NCI-H1417 (cell line): ENCODE measurements at regions not wholly inside any gene's neighbourhood (a gene's known extent, or its start where the extent isn't known, plus 50 kb on each side); places are given as distances from the start of the nearest gene placed in this dataset.
"Not testable (repeated sequence)": the region's sequence is repeated elsewhere in the genome, so short reads cannot be mapped to it uniquely, and the experiment has no call there.

ENCODE experiments used
- DNase-seq, 3 experiments: peaks; one replicate each; lab custom pipeline; 2025; lab: John Stamatoyannopoulos, UW

- not testable (repeated sequence) for DNase-seq
Observed at GRCh38 chr6:93833326-93833725, 414.0 kb upstream of the EPHA7 start.

- DNase-seq = not testable (repeated sequence)
Observed at GRCh38 chr6:93829757-93830156, 410.4 kb upstream of the EPHA7 start.

GRCh38 chr6:93829009-93829408 lies 409.6 kb upstream of the EPHA7 start:
- DNase-seq = no peak

DNA sequence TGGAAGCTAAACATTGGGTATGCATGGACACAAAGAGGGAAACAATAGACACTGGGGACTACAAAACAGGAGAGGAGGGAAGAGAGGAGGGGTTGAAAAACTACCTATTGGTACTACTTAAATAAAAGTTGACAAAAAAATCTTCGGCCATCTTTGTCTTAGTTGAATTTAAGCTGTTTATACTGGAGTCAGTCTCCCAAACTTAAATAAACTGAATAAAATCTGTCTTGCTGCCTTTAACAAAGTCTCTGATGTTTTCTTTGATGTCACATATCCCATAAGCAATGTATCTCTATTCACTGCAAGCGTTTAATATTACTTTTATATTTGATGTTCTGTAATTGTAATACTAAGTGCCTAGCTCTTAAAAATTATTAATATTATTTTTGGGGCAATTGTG lies 409.2 kb upstream of the EPHA7 start:
- DNase-seq = no peak

DNA sequence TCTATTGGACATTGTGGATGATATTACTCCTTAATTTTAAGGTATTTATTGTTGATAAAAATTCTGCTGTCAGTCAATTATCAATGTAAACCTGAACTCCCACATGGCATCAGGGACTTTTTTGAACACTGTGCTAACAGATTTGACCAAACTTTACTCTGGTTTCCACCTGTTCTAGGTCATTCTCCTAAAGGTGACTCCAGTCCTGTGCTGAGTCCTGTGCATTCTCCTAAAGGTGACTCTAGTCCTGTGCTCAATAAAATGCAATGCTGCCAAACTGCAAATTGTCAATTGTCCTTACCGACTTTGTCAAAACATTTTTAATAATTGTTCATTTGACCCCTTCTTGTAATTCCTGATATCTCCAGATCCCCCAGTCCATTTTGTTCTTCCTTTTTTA lies 408.4 kb upstream of the EPHA7 start:
- no peak for DNase-seq

DNA sequence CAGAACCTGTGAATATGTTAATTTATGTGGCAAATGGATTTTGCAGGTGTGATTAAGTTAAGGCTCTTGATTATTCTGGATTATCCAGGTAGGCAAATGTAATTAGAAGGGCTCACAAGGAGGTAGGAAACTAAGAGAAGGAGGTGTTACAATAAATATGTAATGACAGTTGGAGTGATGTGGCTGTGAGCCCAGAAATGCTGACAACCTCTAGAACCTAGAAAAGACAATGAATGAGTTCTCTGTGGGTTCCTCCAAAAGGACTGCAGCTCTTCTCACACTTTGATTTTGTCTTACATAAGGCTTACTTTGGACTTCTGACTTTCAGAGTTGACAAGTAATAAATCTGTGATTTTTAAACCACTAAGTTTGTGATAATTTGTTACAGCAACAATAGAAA lies 406.6 kb upstream of the EPHA7 start:
- DNase-seq = no peak

DNA sequence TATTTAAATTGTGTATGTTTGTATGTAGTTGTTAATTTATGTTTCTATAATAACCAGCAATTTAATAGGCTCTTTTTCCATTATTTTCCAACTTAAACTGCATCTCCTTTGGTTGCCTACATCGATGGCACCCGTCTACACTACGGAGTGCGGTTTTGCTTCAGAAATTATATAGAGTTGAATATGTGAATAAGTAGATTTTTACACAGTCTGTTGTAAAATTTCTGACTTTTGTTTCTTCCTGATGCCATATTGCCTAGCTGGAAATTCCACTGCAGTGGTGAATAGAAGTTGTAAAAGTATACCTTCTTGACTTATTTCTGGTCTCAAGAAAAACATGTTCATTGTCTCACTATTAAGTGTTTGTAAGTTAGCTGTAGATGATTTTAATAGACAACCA lies 404.1 kb upstream of the EPHA7 start:
- DNase-seq = no peak

- DNase-seq = no peak
Observed at GRCh38 chr6:93822434-93823265, 403.3 kb upstream of the EPHA7 start.

GRCh38 chr6:93821953-93822352 lies 402.6 kb upstream of the EPHA7 start:
- no peak for DNase-seq

GRCh38 chr6:93820465-93821082 lies 401.2 kb upstream of the EPHA7 start:
- no peak for DNase-seq

GRCh38 chr6:93819189-93819588 lies 399.8 kb upstream of the EPHA7 start:
- DNase-seq = no peak

- no peak for DNase-seq
Observed at GRCh38 chr6:93817937-93818336, 398.6 kb upstream of the EPHA7 start.

DNA sequence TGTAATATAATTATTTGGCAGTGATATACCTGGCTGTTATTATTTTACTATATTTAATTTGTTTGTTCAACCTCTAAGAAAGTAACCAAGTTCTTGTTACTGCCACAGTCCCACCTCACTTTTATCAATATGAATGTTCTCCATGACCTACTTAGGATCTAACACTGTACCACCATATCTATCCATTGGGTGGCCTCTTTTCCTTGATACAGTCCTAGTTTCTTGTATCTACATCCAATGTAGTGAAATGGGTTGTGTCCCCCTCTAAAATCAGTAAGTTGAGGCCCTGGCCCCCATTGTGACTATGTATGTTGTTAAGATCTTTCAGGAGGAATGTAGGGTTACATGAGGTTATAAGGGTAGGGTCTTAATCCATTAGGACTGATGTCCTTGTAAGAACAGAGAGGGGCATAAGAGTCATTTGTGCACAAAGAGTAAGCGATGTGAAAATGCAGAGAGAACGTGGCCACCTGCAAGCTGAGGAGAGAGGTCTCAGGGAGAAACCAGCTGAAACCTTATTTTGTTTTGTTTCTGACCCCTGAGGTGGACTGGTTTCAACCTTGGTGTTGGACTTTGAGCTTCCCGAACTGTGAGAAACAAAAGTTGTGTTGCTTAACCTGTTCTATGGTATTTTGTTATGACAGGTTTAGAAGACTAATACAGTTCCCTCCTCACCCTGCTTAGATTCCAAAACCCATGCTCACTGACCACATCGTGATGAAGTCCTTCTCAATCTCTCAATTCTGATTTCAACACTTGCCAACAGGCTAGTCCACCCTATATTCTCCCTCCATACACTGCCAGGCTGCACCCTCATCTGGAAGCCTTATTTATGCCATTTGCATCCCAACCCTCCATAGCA lies 387.3 kb upstream of the EPHA7 start:
- DNase-seq = no peak

GRCh38 chr6:93801101-93801847 lies 381.9 kb upstream of the EPHA7 start:
- DNase-seq = no peak

GRCh38 chr6:93799226-93799625 lies 379.9 kb upstream of the EPHA7 start:
- no peak for DNase-seq

- no peak for DNase-seq
Observed at GRCh38 chr6:93794166-93794565, 374.8 kb upstream of the EPHA7 start.

DNA sequence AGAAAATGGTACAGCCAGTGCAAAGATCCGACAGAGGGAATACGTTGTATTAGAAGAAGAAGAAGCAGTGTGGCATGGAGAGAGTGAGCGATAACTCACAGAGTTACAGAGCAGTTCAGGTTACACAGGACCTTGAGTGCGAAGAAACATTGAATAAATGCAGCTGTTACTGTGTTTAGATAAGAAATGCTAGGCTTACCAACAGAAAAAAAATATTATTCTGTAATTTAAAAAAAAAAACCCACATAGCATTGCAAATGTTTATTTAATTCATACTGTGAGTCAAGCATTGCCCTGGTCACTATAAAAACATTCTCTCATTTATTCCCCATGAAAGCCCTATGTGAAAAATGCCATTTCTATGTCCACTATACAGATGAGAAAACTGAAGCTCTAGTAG lies 373.4 kb upstream of the EPHA7 start:
- no peak for DNase-seq

- DNase-seq = no peak
Observed at GRCh38 chr6:93790981-93791380, 371.6 kb upstream of the EPHA7 start.

GRCh38 chr6:93789532-93789931 lies 370.2 kb upstream of the EPHA7 start:
- DNase-seq = peak in 1 of 3 experiments; percentile 6

DNA sequence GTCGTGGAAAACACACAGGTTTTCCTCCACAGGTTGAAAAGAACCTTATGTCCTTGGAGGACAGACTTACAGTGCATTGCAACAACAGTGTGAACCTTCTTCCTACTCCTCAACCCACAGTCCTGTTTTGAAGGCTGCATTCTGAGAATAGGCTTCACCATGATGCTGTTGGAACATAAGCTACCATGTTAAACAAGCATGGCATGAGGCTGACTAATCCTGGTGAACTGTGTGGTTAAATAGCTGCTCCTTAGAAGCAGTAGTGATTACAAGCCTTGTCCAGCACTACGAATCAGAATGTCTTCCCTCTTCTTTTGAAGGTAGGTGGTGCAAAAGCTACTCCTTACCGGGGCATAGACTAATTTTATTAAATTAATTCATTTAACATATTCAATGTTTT lies 368.5 kb upstream of the EPHA7 start:
- DNase-seq = no peak

DNA sequence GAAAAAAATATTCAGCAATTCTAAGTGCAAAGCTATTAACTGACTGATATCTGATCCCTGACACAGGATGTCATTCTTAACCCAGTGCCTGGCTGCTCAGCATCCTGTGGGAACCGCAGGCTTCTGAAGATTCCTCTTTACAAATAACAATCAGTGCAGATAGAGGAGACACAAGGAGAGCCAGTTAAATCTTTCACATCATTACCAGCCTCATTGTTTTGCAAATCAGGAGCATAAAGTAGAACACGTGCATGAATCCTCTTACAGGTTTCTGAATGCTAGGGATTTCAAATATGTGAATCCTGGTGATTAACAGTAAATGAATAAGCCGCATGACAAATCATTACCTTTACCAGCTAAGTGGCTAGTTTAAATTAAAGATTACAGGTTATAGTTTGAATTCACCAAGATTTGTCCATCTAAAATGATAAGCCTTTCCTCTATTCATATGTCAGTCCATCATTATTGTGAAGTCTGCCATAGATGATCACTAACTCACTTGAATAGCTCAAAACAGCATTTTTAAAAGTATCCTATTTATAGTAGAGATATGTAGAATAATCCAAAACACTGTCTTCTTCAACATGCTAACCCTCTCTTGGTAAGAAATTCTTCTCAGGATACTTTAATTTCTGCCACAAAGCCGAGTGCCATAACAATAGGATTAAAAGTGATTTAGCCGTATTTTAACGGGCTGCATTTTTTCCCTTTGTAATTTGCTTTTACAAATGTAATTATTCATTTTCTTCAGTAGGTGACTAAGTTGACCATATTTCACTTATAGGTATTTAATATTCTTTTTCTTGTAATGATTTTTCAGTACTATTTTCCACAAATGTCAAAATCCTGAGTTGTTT lies 367.3 kb upstream of the EPHA7 start:
- DNase-seq = peak in 2 of 3 experiments; percentile 2 to 40
